SK-N-SH treated with all-trans-retinoic acid at 6 μM for 48 hours (cell line): ENCODE measurements at regions not wholly inside any gene's neighbourhood (a gene's known extent, or its start where the extent isn't known, plus 50 kb on each side); places are given as distances from the start of the nearest gene placed in this dataset.

Source experiments
- ATAC-seq: fragments of 200-7000 bp; cut with Tn5 transposase; 3 replicates; pipeline ENCODE4 v1.9.1; 2020; ENCODE audit warnings: mild to moderate bottlenecking, moderate library complexity
- ARNTL ChIP-seq: fragments of 450-650 bp; formaldehyde crosslinking; IDR thresholded peaks from 2 replicates; pipeline ENCODE4 v1.5.0; 2020; ENCODE audit warnings: low read depth, mild to moderate bottlenecking, moderate library complexity, borderline replicate concordance
- BACH2 ChIP-seq: fragments of 250-450 bp; sonication (Bioruptor Pico); IDR thresholded peaks from 2 replicates; pipeline ENCODE4 v1.9.0; 2021; ENCODE audit warnings: mild to moderate bottlenecking, borderline replicate concordance
- CREB5 ChIP-seq: fragments of 250-450 bp; sonication (Bioruptor Pico); IDR thresholded peaks from 2 replicates; pipeline ENCODE4 v1.5.1; 2020; ENCODE audit warnings: low read depth, mild to moderate bottlenecking, moderate library complexity
- CSRNP3 ChIP-seq: fragments of 250-450 bp; sonication (Bioruptor Pico); IDR thresholded peaks from 2 replicates; pipeline ENCODE4 v1.5.1; 2021; ENCODE audit warnings: mild to moderate bottlenecking, moderate library complexity
- ESRRG ChIP-seq: fragments of 250-450 bp; sonication (Bioruptor Pico); IDR thresholded peaks from 2 replicates; pipeline ENCODE4 v1.6.1; 2021; ENCODE audit warnings: mild to moderate bottlenecking
- GLIS3 ChIP-seq: fragments of 250-450 bp; sonication (Bioruptor Pico); IDR thresholded peaks from 2 replicates; pipeline ENCODE4 v1.5.0; 2020; ENCODE audit warnings: mild to moderate bottlenecking, moderate library complexity
- ISL1 ChIP-seq: fragments of 250-450 bp; sonication (Bioruptor Pico); IDR thresholded peaks from 2 replicates; pipeline ENCODE4 v2.1.2; 2022; ENCODE audit warnings: mild to moderate bottlenecking, moderate library complexity
- OSR1 ChIP-seq: fragments of 250-450 bp; sonication (Bioruptor Pico); IDR thresholded peaks from 2 replicates; pipeline ENCODE4 v1.8.0; 2022; ENCODE audit warnings: moderate library complexity, mild to moderate bottlenecking, inconsistent platforms
- PATZ1 ChIP-seq: fragments of 250-450 bp; sonication (Bioruptor Pico); IDR thresholded peaks from 2 replicates; pipeline ENCODE4 v1.8.0; 2020; ENCODE audit warnings: mild to moderate bottlenecking, moderate library complexity, borderline replicate concordance
- POU6F1 ChIP-seq: fragments of 250-450 bp; sonication (Bioruptor Pico); IDR thresholded peaks from 2 replicates; pipeline ENCODE4 v1.8.0; 2021; ENCODE audit warnings: low read depth, mild to moderate bottlenecking, moderate library complexity, borderline replicate concordance
- PPARA ChIP-seq: fragments of 250-450 bp; sonication (Bioruptor Pico); IDR thresholded peaks from 2 replicates; pipeline ENCODE4 v1.5.0; 2020; ENCODE audit warnings: mild to moderate bottlenecking, borderline replicate concordance
- RARB ChIP-seq: fragments of 250-450 bp; sonication (Bioruptor Pico); IDR thresholded peaks from 2 replicates; pipeline ENCODE4 v1.8.0; 2021; ENCODE audit warnings: mild to moderate bottlenecking, moderate library complexity
- SNAI2 ChIP-seq: fragments of 250-450 bp; sonication (Bioruptor Pico); IDR thresholded peaks from 2 replicates; pipeline ENCODE4 v1.5.0; 2020; ENCODE audit warnings: mild to moderate bottlenecking, moderate library complexity
- TCF4 ChIP-seq: fragments of 250-450 bp; sonication (Bioruptor Pico); IDR thresholded peaks from 2 replicates; pipeline ENCODE4 v1.8.0; 2021; ENCODE audit warnings: mild to moderate bottlenecking, moderate library complexity, borderline replicate concordance
- TOX ChIP-seq: fragments of 250-450 bp; sonication (Bioruptor Pico); IDR thresholded peaks from 2 replicates; pipeline ENCODE4 v1.8.0; 2021; ENCODE audit warnings: mild to moderate bottlenecking, moderate library complexity, borderline replicate concordance
- TSHZ2 ChIP-seq: fragments of 250-450 bp; sonication (Bioruptor Pico); IDR thresholded peaks from 2 replicates; pipeline ENCODE4 v1.5.0; 2020; ENCODE audit warnings: mild to moderate bottlenecking, moderate library complexity
- ZC3H10 ChIP-seq: fragments of 250-450 bp; sonication (Bioruptor Pico); IDR thresholded peaks from 2 replicates; pipeline ENCODE4 v1.5.1; 2021; ENCODE audit warnings: mild to moderate bottlenecking, moderate library complexity
- ZFP3 ChIP-seq: fragments of 250-450 bp; sonication (Bioruptor Pico); IDR thresholded peaks from 2 replicates; pipeline ENCODE4 v1.5.0; 2020; ENCODE audit warnings: mild to moderate bottlenecking, moderate library complexity
- ZFP30 ChIP-seq: fragments of 450-650 bp; formaldehyde crosslinking; IDR thresholded peaks from 2 replicates; pipeline ENCODE4 v1.5.0; 2022; ENCODE audit warnings: mild to moderate bottlenecking, moderate library complexity
- ZNF565 ChIP-seq: fragments of 450-650 bp; formaldehyde crosslinking; conservative IDR thresholded peaks from 2 replicates; pipeline ENCODE4 v1.5.0; 2020; ENCODE audit warnings: low read depth, mild to moderate bottlenecking, moderate library complexity
- ZNF8 ChIP-seq: fragments of 450-650 bp; formaldehyde crosslinking; IDR thresholded peaks from 2 replicates; pipeline ENCODE4 v1.5.0; 2020; ENCODE audit warnings: mild to moderate bottlenecking, moderate library complexity

- no peak for ATAC-seq
- TF ChIP-seq ZNF8 (CRISPR knock-in tag) (no peak), ZNF565 (no peak), PPARA (no peak), BACH2 (CRISPR knock-in tag) (no peak), PATZ1 (CRISPR knock-in tag) (no peak), CSRNP3 (no peak), ARNTL (CRISPR knock-in tag) (no peak), TOX (no peak), TCF4 (CRISPR knock-in tag) (no peak), ZFP3 (CRISPR knock-in tag) (no peak), ZC3H10 (no peak), TSHZ2 (CRISPR knock-in tag) (no peak), ESRRG (no peak), GLIS3 (CRISPR knock-in tag) (no peak)
- TF ChIP-seq, all 23 proteins: peak for 0
Measured at GRCh38 chr3:44047796-44048195, 193.9 kb upstream of the TOPAZ1 start.

GRCh38 chr3:44048196-44048924 lies 193.3 kb upstream of the TOPAZ1 start:
- TF ChIP-seq PPARA (no peak), ZFP3 (CRISPR knock-in tag) (no peak), ZNF565 (no peak), ZC3H10 (no peak), ESRRG (no peak), ARNTL (CRISPR knock-in tag) (no peak), PATZ1 (CRISPR knock-in tag) (no peak), TOX (no peak), POU6F1 (CRISPR knock-in tag) (no peak), GLIS3 (CRISPR knock-in tag) (no peak), TCF4 (CRISPR knock-in tag) (no peak), ZFP30 (CRISPR knock-in tag) (no peak), CREB5 (CRISPR knock-in tag) (no peak), RARB (CRISPR knock-in tag) (no peak), BACH2 (CRISPR knock-in tag) (no peak), ISL1 (CRISPR knock-in tag) (no peak), ZNF8 (CRISPR knock-in tag) (no peak), OSR1 (CRISPR knock-in tag) (no peak), SNAI2 (CRISPR knock-in tag) (no peak), CSRNP3 (no peak)
- peak; percentile 70 for ATAC-seq
